ENCODE measurements at regions not wholly inside any gene's neighbourhood (a gene's known extent, or its start where the extent isn't known, plus 50 kb on each side); places are given as distances from the start of the nearest gene placed in this dataset.

DNA sequence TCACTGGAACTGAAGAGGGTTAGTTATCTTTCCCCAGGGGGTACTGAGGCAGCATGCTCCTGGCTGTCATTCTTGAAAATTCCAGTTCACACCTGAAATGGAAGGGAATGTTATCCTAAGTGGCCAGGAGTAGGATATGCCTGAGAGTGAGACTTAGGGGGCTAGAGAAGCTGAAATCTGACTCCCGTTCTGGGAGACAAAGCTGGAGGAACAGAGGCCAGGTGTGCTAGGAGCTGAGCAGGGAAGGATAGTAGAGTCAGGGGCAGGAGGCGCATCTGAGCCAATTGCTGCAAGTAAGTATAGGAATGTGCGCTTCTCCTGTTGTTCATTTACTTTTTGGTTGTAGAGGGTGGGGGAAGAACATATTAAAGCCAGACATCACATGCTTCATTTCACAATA, 58.1 kb upstream of the KIAA1217 start:
- Histone ChIP-seq H3K36me3 (ENCODE audit: insufficient read depth, low read length) (no peaks in the 10 kb centered on the region), H2AFZ (ENCODE audit: low read depth, low read length) (no peak overlapping the region), H4K20me1 (ENCODE audit: insufficient read depth, low read length) (no peaks in the 10 kb centered on the region), H3K27me3 (ENCODE audit: insufficient read depth, low read length, poor library complexity) (peaks cover 3% of the 10 kb centered on the region), H3K27ac (ENCODE audit: low read length) (no peak overlapping the region), H3K9ac (ENCODE audit: low read depth, low read length) (no peak overlapping the region), H3K9me3 (ENCODE audit: insufficient read depth, low read length, severe bottlenecking) (no peaks in the 10 kb centered on the region), H3K4me2 (ENCODE audit: insufficient read depth, low read length) (no peak overlapping the region), H3K4me1 (ENCODE audit: insufficient read depth, low read length) (no peaks in the 10 kb centered on the region), H3K79me2 (ENCODE audit: insufficient read depth, low read length) (no peaks in the 10 kb centered on the region), H3K4me3 (ENCODE audit: low read depth in 1 of 2, low read length in 2 of 2) (no peak overlapping the region)
- ATAC-seq (ENCODE audit: insufficient read depth, low read depth) (no peak), DNase-seq (no peak)
- TF ChIP-seq EZH2 (IDR thresholded peaks at IDR 0.05; ENCODE audit: borderline replicate concordance, low read depth, low read length, severe bottlenecking): no peak
- TF ChIP-seq, protein P1, sequence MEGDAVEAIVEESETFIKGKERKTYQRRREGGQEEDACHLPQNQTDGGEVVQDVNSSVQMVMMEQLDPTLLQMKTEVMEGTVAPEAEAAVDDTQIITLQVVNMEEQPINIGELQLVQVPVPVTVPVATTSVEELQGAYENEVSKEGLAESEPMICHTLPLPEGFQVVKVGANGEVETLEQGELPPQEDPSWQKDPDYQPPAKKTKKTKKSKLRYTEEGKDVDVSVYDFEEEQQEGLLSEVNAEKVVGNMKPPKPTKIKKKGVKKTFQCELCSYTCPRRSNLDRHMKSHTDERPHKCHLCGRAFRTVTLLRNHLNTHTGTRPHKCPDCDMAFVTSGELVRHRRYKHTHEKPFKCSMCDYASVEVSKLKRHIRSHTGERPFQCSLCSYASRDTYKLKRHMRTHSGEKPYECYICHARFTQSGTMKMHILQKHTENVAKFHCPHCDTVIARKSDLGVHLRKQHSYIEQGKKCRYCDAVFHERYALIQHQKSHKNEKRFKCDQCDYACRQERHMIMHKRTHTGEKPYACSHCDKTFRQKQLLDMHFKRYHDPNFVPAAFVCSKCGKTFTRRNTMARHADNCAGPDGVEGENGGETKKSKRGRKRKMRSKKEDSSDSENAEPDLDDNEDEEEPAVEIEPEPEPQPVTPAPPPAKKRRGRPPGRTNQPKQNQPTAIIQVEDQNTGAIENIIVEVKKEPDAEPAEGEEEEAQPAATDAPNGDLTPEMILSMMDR (IDR thresholded peaks at IDR 0.05; ENCODE audit: borderline replicate concordance, extremely low read depth, low read length, poor library complexity, severe bottlenecking): no peak

DNA sequence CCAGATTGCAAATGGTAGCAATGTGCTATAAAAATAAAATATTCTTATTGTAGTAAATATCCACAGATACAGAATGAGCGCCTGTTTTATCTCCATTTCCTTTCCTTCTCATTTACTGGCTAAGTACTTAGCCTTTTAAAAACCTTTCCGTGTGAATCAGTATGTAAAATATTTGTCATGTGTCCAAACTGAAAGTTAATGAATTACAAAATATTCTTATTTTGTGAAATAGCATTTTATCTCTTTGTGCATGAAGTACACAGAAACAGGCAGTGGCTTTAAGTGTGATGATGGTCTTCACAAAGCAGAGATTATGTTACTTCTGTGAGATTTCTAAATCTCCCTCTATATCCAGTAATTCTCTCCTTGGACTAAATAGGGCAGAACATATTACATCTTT, 56.7 kb upstream of the KIAA1217 start:
- peaks cover 3% of the 10 kb centered on the region for H3K27me3 ChIP-seq (ENCODE audit: insufficient read depth, low read length, poor library complexity)
- H3K9ac ChIP-seq (ENCODE audit: low read depth, low read length): no peak overlapping the region
- H3K4me3 ChIP-seq (ENCODE audit: low read depth in 1 of 2, low read length in 2 of 2): no peak overlapping the region
- no peaks in the 10 kb centered on the region for H3K9me3 ChIP-seq (ENCODE audit: insufficient read depth, low read length, severe bottlenecking)
- no peak for DNase-seq
- H3K27ac ChIP-seq (ENCODE audit: low read length): no peak overlapping the region
- no peak overlapping the region for H2AFZ ChIP-seq (ENCODE audit: low read depth, low read length)
- TF ChIP-seq, protein P1 (IDR thresholded peaks at IDR 0.05; ENCODE audit: borderline replicate concordance, extremely low read depth, low read length, poor library complexity, severe bottlenecking): no peak
- no peak for TF ChIP-seq EZH2 (IDR thresholded peaks at IDR 0.05; ENCODE audit: borderline replicate concordance, low read depth, low read length, severe bottlenecking)
- no peak for ATAC-seq (ENCODE audit: insufficient read depth, low read depth)
- H4K20me1 ChIP-seq (ENCODE audit: insufficient read depth, low read length): no peaks in the 10 kb centered on the region
- H3K4me1 ChIP-seq (ENCODE audit: insufficient read depth, low read length): no peaks in the 10 kb centered on the region
- no peaks in the 10 kb centered on the region for H3K79me2 ChIP-seq (ENCODE audit: insufficient read depth, low read length)
- H3K36me3 ChIP-seq (ENCODE audit: insufficient read depth, low read length): no peaks in the 10 kb centered on the region
- no peak overlapping the region for H3K4me2 ChIP-seq (ENCODE audit: insufficient read depth, low read length)

DNA sequence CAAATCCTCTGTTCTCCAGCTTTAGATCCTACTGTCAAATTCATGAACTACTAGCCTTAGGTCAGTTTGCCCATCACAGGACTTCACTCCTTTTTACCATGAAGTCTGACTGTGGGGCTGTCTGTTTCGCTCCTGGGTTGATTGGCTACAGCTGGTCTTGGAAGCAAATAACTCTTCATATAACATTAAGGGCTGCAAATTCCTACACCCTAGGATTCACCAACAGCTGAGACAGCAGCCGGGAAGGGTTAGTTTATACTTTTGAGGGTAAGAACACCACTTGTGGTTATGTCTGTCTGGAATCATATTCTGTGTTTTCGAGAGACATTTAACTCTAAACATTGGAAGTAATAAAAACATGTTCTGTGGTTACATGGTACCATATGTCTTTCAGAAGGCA, 55.9 kb upstream of the KIAA1217 start:
- no peak overlapping the region for H3K4me3 ChIP-seq (ENCODE audit: low read depth in 1 of 2, low read length in 2 of 2)

More for the DNA sequence above, 55.9 kb upstream of the KIAA1217 start:
- ATAC-seq (ENCODE audit: insufficient read depth, low read depth) (no peak), DNase-seq (no peak)
- Histone ChIP-seq H3K9ac (ENCODE audit: low read depth, low read length) (no peak overlapping the region), H4K20me1 (ENCODE audit: insufficient read depth, low read length) (no peaks in the 10 kb centered on the region), H3K27me3 (ENCODE audit: insufficient read depth, low read length, poor library complexity) (peaks cover 3% of the 10 kb centered on the region), H2AFZ (ENCODE audit: low read depth, low read length) (no peak overlapping the region), H3K4me1 (ENCODE audit: insufficient read depth, low read length) (no peaks in the 10 kb centered on the region), H3K36me3 (ENCODE audit: insufficient read depth, low read length) (no peaks in the 10 kb centered on the region), H3K9me3 (ENCODE audit: insufficient read depth, low read length, severe bottlenecking) (peaks cover 4% of the 10 kb centered on the region), H3K79me2 (ENCODE audit: insufficient read depth, low read length) (no peaks in the 10 kb centered on the region), H3K27ac (ENCODE audit: low read length) (no peak overlapping the region), H3K4me2 (ENCODE audit: insufficient read depth, low read length) (no peak overlapping the region)
- no peak for TF ChIP-seq EZH2 (IDR thresholded peaks at IDR 0.05; ENCODE audit: borderline replicate concordance, low read depth, low read length, severe bottlenecking)
- TF ChIP-seq, protein P1 (IDR thresholded peaks at IDR 0.05; ENCODE audit: borderline replicate concordance, extremely low read depth, low read length, poor library complexity, severe bottlenecking): no peak

Measured in DND-41 (cell line).